ENCODE measurements at regions not wholly inside any gene's neighbourhood (a gene's known extent, or its start where the extent isn't known, plus 50 kb on each side); places are given as distances from the start of the nearest gene placed in this dataset.
"Not testable (repeated sequence)": the region's sequence is repeated elsewhere in the genome, so short reads cannot be mapped to it uniquely, and the experiment has no call there.

DNA sequence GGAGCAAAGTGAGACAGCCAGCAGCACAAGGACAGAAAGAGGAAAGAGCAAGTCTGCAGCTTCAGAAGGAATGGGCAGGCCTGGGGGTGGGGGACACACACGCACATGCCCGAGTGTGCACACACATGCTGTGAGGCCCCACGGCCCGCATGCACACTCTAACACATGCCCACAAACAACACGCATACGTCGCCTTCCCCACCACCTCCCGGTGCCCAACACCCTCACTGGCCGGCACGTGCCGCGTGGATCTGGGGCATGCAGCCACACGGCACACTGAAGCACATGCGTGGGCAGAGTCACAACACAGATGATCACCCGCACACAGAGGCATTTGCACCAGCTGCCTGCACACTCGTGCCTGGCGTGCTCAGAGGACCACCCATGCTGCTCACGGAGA, 161.5 kb downstream of the GOLGA6L4 start:
- ATAC-seq; intact Hi-C loops (cut with micrococcal nuclease); H3K79me2 ChIP-seq (ENCODE audit: low read length); H3K27ac ChIP-seq (ENCODE audit: low read length); H3K9me2 ChIP-seq (replicated peaks; ENCODE audit: low read length); H3K36me3 ChIP-seq (ENCODE audit: low read depth, low read length); BruUV-seq (replicated peaks); H3K4me1 ChIP-seq (ENCODE audit: insufficient read depth, low read length); H3F3A ChIP-seq (ENCODE audit: low read length, unreplicated experiment); H3K4me2 ChIP-seq (ENCODE audit: low read length); H3K9ac ChIP-seq (ENCODE audit: low read length); H3K27me3 ChIP-seq (ENCODE audit: low read length); CTCF ChIA-PET; DNase-seq; H3K9me3 ChIP-seq (ENCODE audit: low read length); POLR2A ChIA-PET (ENCODE audit: unreplicated experiment); H4K20me1 ChIP-seq (ENCODE audit: low read length); H3K4me3 ChIP-seq (ENCODE audit: low read length); H2AFZ ChIP-seq (ENCODE audit: low read length): not testable (repeated sequence)

DNA sequence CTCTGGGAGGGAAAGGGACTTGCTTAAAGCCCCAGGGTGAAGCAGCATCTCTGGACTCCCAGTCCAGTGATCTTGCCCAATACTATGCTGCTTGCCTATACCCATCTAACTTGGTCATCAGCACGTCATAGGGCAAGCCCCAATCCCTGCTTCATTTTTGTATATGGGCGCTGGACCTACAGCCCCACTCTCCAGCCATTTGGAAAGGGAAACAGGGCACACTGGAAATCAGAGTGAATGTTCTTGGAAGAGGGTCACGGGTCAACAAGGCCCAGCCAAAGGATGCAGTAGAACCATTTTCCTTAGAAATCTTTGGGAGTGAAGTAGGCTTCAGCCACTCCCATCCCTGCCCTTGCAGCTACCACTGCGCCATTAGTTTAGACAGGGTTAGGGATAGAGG, 162.5 kb downstream of the GOLGA6L4 start:
- H4K20me1 ChIP-seq (ENCODE audit: low read length); CTCF ChIA-PET; POLR2A ChIA-PET (ENCODE audit: unreplicated experiment); BruUV-seq (replicated peaks); H3K4me1 ChIP-seq (ENCODE audit: insufficient read depth, low read length); DNase-seq; H3K79me2 ChIP-seq (ENCODE audit: low read length); H3K9me2 ChIP-seq (replicated peaks; ENCODE audit: low read length); H3K36me3 ChIP-seq (ENCODE audit: low read depth, low read length); intact Hi-C loops (cut with micrococcal nuclease); H3K27ac ChIP-seq (ENCODE audit: low read length); H3F3A ChIP-seq (ENCODE audit: low read length, unreplicated experiment); H3K4me2 ChIP-seq (ENCODE audit: low read length); H3K9ac ChIP-seq (ENCODE audit: low read length); H2AFZ ChIP-seq (ENCODE audit: low read length); H3K4me3 ChIP-seq (ENCODE audit: low read length); H3K27me3 ChIP-seq (ENCODE audit: low read length); H3K9me3 ChIP-seq (ENCODE audit: low read length); ATAC-seq: not testable (repeated sequence)

DNA sequence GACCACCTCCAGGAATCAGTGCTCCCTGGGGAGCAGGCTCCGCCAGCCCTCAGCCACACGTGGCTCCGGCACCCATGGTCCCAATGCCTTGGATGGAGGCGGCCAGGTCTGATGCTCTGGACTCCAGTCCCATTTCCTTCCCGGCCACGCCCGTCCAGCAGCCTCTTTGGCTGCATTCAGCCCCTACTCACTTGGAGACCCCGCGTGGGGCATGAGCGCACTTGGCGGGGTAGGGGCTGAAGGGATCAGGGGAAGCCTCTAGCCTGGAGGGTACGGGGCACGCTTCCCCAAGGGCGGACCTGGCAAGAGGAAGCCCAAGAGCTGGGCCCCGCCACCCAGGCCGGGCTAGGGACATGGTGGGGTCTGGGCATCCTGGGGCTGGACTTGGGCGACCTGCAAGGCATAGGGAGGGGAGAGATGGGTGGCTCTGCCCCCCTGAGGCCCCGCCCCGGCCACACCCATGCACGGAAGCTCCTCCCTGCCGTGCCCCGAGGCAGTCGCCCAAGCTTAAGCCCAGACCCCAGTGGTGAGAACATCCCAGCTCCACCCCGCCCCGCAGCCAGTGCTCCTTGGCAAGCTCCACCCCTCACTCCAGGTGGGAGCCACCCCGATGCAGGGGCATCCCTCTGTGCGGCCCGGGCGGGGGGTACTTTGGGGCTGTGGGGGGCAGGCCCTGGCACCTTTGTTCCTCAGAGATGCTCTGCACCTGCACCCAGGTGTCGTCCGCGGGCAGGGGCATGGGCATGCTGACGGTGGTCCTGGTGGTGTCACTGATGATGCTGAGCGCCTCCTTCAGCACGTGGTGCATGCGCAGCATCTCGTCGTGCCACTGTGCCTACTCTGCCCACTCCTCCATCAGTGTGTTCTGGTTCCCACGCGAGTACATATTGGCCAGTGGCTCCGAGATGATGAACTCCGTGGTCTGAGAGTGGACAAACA, 163.5 kb downstream of the GOLGA6L4 start:
- no TSS peak for BruUV-seq (replicated peaks)
- Histone ChIP-seq H3F3A (ENCODE audit: low read length, unreplicated experiment) (no peaks in the 10 kb centered on the region), H4K20me1 (ENCODE audit: low read length) (no peaks in the 10 kb centered on the region), H3K9me3 (ENCODE audit: low read length) (no peaks in the 10 kb centered on the region), H3K36me3 (ENCODE audit: low read depth, low read length) (no peaks in the 10 kb centered on the region), H3K27me3 (ENCODE audit: low read length) (no peaks in the 10 kb centered on the region), H3K4me2 (ENCODE audit: low read length) (no peak overlapping the region), H3K9me2 (replicated peaks; ENCODE audit: low read length) (no peaks in the 10 kb centered on the region), H3K9ac (ENCODE audit: low read length) (no peak overlapping the region), H3K79me2 (ENCODE audit: low read length) (no peaks in the 10 kb centered on the region), H3K27ac (ENCODE audit: low read length) (no peak overlapping the region), H2AFZ (ENCODE audit: low read length) (no peak overlapping the region), H3K4me1 (ENCODE audit: insufficient read depth, low read length) (no peaks in the 10 kb centered on the region), H3K4me3 (ENCODE audit: low read length) (no peak overlapping the region)
- intact Hi-C loops (cut with micrococcal nuclease) = no loop called here
- no peak for TF ChIP-seq EZH2phosphoT487 (IDR thresholded peaks at IDR 0.05; ENCODE audit: borderline replicate concordance, low read length)
- TF ChIP-seq EZH2 (IDR thresholded peaks at IDR 0.05; ENCODE audit: low read length, unreplicated experiment) = no peak
- TF ChIP-seq, protein P1, sequence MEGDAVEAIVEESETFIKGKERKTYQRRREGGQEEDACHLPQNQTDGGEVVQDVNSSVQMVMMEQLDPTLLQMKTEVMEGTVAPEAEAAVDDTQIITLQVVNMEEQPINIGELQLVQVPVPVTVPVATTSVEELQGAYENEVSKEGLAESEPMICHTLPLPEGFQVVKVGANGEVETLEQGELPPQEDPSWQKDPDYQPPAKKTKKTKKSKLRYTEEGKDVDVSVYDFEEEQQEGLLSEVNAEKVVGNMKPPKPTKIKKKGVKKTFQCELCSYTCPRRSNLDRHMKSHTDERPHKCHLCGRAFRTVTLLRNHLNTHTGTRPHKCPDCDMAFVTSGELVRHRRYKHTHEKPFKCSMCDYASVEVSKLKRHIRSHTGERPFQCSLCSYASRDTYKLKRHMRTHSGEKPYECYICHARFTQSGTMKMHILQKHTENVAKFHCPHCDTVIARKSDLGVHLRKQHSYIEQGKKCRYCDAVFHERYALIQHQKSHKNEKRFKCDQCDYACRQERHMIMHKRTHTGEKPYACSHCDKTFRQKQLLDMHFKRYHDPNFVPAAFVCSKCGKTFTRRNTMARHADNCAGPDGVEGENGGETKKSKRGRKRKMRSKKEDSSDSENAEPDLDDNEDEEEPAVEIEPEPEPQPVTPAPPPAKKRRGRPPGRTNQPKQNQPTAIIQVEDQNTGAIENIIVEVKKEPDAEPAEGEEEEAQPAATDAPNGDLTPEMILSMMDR (conservative IDR thresholded peaks at IDR 0.05; ENCODE audit: low read depth, low read length) = no peak
- POLR2A ChIA-PET (ENCODE audit: unreplicated experiment) = no interaction called here
- ATAC-seq (no peak), DNase-seq (no peak)
- CTCF ChIA-PET = no interaction called here
